ENCODE measurements at regions not wholly inside any gene's neighbourhood (a gene's known extent, or its start where the extent isn't known, plus 50 kb on each side); places are given as distances from the start of the nearest gene placed in this dataset.

DNA sequence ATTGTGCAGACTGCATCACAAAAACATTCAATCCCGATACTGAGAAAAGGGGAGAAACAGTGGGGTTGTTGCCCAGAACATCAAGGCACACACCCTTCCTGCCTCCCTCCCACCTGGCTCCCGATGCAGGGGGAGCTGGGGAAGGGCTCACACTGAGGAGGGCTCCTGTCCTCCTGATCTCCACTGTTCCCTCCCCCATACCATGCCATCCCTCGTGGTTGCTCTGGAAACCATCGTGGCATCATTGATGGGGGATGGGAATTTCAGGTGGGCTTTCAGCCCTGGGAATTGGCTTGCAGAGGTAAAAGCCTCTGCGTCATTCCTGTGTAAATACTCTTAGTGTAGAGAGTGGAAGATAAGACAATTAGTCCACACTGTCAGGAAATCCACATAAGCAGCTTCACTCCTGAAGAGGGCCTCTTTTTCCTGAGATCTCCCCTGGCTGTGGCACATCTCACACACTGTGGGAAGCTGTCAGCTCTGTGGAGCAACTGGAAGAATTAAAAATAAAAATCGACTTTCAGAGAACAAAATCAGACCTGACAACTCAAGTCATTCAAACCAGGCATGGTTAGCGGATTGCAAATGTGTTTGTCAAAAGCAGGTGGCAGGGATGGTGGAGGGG is 176.0 kb downstream of the CHST1 start:
- POLR2A ChIA-PET: no interaction called here
- no peaks in the 10 kb centered on the region for H3K9me3 ChIP-seq (ENCODE audit: control insufficient read depth, insufficient read depth, low read depth, low read length)
- TF ChIP-seq, protein P1, sequence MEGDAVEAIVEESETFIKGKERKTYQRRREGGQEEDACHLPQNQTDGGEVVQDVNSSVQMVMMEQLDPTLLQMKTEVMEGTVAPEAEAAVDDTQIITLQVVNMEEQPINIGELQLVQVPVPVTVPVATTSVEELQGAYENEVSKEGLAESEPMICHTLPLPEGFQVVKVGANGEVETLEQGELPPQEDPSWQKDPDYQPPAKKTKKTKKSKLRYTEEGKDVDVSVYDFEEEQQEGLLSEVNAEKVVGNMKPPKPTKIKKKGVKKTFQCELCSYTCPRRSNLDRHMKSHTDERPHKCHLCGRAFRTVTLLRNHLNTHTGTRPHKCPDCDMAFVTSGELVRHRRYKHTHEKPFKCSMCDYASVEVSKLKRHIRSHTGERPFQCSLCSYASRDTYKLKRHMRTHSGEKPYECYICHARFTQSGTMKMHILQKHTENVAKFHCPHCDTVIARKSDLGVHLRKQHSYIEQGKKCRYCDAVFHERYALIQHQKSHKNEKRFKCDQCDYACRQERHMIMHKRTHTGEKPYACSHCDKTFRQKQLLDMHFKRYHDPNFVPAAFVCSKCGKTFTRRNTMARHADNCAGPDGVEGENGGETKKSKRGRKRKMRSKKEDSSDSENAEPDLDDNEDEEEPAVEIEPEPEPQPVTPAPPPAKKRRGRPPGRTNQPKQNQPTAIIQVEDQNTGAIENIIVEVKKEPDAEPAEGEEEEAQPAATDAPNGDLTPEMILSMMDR (IDR thresholded peaks at IDR 0.05): no peak
- TF ChIP-seq TCF7L2 (IDR thresholded peaks at IDR 0.05; ENCODE audit: low read depth, low read length) (no peak), POLR2AphosphoS5 (IDR thresholded peaks at IDR 0.05; ENCODE audit: low read depth, low read length) (no peak), REST (IDR thresholded peaks at IDR 0.05; ENCODE audit: insufficient read depth in 1 of 2, low read depth in 2 of 2, low read length in 1 of 2) (no peak), SIN3A (IDR thresholded peaks at IDR 0.05; ENCODE audit: borderline replicate concordance, insufficient read depth, low read depth, low read length) (no peak)
- peaks cover 27% of the 10 kb centered on the region; the same call in 1 of the 2 replicates for H3K27me3 ChIP-seq (ENCODE audit: control insufficient read depth, insufficient read depth, low read length)
- in situ Hi-C loops (cut with HindIII; ENCODE audit: low pct_unique_long_range_greater_than_20kb, low sequenced_read_pairs) (no loop called here), intact Hi-C loops (cut with micrococcal nuclease; ENCODE audit: unreplicated experiment) (no loop called here)
- no peaks in the 10 kb centered on the region for H3K36me3 ChIP-seq (ENCODE audit: control insufficient read depth, insufficient read depth, low read length)
- H3K4me3 ChIP-seq (ENCODE audit: low read depth in 2 of 2, low read length in 2 of 2): no peak overlapping the region
- no peak overlapping the region for H3K27ac ChIP-seq (ENCODE audit: low read length)
- CTCF ChIA-PET: no interaction called here
- no TSS peak for BruUV-seq (replicated peaks)
- DNase-seq (ENCODE audit: low read depth, low spot score) (no peak), ATAC-seq (no peak)
- no peaks in the 10 kb centered on the region; the same call in 1 of the 2 replicates for H3K4me1 ChIP-seq (ENCODE audit: control insufficient read depth, insufficient read depth, low read length)

DNA sequence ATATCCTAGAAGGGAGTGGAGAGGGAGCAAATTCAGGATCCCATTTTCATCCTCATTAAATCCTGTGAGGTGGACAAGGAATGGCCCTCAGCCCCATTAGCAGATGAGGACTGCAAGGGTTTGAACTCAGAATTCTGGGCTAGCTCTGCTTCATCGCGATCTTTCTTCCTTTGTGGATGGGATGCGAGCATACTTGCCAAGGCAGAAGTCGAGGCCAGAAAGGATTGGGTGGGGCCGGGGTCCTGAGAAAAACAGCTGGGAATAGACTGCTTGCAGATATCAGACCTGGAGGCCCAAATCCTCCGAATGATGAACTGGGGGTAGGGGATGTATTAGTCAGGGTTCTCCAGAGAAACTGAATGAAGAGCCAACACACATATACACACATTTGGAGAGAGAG is 179.0 kb downstream of the CHST1 start:
- H3K27ac ChIP-seq (ENCODE audit: low read length): no peak overlapping the region
- H3K4me3 ChIP-seq (ENCODE audit: low read depth in 2 of 2, low read length in 2 of 2): no peak overlapping the region
- CTCF ChIA-PET: no interaction called here
- H3K4me1 ChIP-seq (ENCODE audit: control insufficient read depth, insufficient read depth, low read length): no peaks in the 10 kb centered on the region; the same call in 1 of the 2 replicates
- intact Hi-C loops (cut with micrococcal nuclease; ENCODE audit: unreplicated experiment): no loop called here
- in situ Hi-C loops (cut with HindIII; ENCODE audit: low pct_unique_long_range_greater_than_20kb, low sequenced_read_pairs): no loop called here
- TF ChIP-seq POLR2AphosphoS5 (IDR thresholded peaks at IDR 0.05; ENCODE audit: low read depth, low read length) (no peak), TCF7L2 (IDR thresholded peaks at IDR 0.05; ENCODE audit: low read depth, low read length) (no peak), SIN3A (IDR thresholded peaks at IDR 0.05; ENCODE audit: borderline replicate concordance, insufficient read depth, low read depth, low read length) (no peak), REST (IDR thresholded peaks at IDR 0.05; ENCODE audit: insufficient read depth in 1 of 2, low read depth in 2 of 2, low read length in 1 of 2) (no peak)
- TF ChIP-seq, protein P1 (IDR thresholded peaks at IDR 0.05): no peak
- H3K27me3 ChIP-seq (ENCODE audit: control insufficient read depth, insufficient read depth, low read length): peaks cover 14% of the 10 kb centered on the region; the same call in 1 of the 2 replicates
- H3K36me3 ChIP-seq (ENCODE audit: control insufficient read depth, insufficient read depth, low read length): no peaks in the 10 kb centered on the region
- ATAC-seq (no peak), DNase-seq (ENCODE audit: low read depth, low spot score) (no peak)
- BruUV-seq (replicated peaks): no TSS peak
- POLR2A ChIA-PET: no interaction called here
- no peaks in the 10 kb centered on the region for H3K9me3 ChIP-seq (ENCODE audit: control insufficient read depth, insufficient read depth, low read depth, low read length)

Measured in Panc1 (cell line).